DMS153 treated with DMSO at 0.1 percent for 48 hours (cell line): ENCODE measurements at regions not wholly inside any gene's neighbourhood (a gene's known extent, or its start where the extent isn't known, plus 50 kb on each side); places are given as distances from the start of the nearest gene placed in this dataset.

Source experiments
- DNase-seq: peaks from one replicate; lab custom pipeline; 2025; ENCODE audit not compliant: unreplicated experiment; lab: John Stamatoyannopoulos, UW

- no peak for DNase-seq
Measured at GRCh38 chr1:168917796-168918195, 188.7 kb upstream of the ATP1B1 start.

- DNase-seq = peak; percentile 62
Measured at GRCh38 chr1:168918860-168919741, 187.4 kb upstream of the ATP1B1 start.

DNA sequence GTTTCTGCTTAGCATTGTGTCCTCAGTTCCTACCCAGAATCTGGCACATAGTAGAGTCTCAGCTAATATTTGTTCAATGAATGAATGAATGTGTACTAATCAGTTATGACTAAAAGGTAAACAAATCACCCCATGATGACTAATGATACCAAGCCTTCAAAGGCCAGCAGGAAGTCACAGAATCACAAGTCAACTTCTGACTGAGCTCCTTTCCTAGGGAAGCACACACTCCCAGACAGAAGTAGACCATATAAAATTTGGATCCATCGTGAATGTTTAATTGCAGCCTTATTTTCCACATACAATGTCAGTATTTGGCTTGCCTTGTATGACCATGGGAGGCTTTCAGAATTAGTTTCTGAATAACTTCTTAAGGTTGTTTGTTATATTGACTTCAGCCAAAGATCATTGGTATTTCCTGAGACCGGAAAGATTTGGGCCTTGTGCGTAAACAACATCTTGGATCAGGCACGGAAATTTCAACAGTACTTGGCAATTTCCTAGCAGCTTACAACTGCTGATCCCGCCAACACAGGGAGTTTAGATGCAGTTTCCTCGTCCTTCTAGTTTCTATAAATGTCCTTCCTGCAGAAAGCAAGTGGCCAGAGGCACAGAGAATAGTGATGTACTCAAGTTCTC lies 185.9 kb upstream of the ATP1B1 start:
- DNase-seq = no peak

- DNase-seq = no peak
Measured at GRCh38 chr1:168921629-168922028, 184.9 kb upstream of the ATP1B1 start.

DNA sequence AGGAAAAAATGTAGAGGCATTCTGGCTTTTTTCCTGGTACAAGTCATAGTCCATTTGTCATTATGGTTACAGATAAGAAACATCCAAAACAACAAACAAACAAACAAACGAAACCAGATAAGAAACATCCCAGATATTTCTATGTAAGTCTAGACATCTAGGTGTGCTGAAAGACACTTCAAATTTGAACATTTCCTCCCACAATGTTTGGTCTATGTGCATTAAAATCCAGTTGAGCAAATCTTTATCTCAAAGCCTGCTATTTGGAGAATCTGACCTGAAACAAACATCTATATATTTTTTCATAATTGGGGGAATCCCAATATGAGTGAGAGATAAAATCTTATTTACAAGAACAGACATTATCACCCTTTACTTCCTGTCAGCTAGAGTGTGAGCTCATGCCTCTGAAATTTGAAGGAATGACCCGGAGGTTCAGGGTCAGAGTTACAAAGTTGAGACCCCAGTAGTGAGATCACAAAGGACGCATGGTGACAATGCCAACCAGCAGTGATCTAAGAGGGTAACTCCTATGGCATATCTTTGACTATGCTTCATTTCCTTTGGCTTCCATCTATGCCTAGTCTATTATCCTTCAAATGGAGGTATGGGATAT lies 182.9 kb upstream of the ATP1B1 start:
- DNase-seq = no peak

GRCh38 chr1:168924976-168925375 lies 181.5 kb upstream of the ATP1B1 start:
- DNase-seq = no peak

DNA sequence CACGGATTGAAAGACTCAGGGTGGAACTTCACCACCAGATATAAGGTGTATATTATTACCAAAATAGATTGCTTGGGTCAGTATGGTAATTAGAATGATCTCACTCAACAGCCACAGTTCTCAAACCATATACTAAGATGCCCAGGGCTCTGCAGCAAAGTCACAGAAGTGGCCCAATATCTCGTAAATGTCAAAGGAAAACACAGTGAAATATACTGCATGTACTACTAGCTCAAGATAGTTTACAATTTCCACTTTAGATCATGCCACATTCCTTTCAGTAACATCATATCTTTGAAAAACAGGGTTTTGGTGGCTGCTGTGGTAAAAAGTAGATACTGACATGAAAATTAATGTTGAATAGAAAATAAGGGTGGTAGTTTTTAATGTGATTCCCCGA lies 180.3 kb upstream of the ATP1B1 start:
- no peak for DNase-seq

DNA sequence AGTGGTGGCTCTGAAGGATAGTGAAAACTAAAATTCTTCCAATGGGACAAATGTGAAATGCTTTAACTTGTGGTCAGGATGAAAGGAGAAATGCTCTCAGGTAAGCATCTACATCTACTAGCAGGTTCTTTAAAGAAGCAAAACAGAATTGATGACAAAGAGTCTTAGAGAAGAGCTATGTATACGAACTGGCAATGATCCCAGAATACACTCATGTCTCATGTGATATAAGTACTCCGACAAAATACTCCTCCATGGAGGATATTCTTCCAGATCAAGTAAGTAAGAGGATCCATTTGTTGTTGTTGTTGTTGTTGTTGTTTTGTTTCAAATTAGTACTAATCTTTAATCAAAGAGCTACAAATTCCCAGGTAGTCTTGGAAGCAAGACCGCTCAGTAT lies 174.0 kb upstream of the ATP1B1 start:
- DNase-seq = peak; percentile 26

GRCh38 chr1:168933141-168933805 lies 173.2 kb upstream of the ATP1B1 start:
- no peak for DNase-seq

DNA sequence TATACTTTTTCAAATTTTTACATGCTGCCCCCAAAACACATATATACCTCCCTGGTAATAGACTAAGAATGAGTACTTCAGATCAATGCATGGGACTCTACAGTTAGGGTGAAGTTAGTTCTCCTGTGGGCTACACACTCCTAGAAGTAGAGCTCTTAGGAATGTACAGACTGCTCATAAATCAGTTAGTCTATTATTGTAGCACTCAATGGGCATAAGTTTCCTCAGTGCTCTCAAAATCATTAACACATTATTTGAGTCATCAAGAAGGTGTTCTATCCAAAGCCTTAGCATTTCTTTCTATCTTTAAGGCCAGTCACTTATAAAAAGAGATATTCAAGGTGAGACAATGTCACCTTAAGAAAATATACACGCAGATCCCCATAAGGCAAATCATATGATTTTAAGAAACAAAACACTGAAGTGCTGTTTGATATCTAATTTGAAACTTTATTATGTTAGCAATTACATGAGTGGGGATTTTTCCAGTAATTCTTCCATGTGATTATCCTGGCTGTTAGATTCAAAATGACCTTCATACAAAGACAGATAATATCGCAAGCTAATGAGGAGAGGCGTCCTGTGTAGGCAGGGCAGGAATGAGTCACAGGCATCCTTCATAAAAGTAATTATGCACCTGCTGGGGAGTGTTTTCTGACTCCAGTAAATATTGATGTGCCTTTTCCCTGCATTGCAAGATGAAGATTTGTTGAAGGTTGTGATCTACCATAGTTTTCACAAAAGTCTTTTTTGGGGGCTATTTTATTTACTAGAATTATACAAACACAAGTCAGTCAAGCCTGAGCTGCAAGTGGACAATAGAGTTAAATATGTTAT lies 167.2 kb upstream of the ATP1B1 start:
- peak; percentile 44 for DNase-seq

- DNase-seq = no peak
Measured at GRCh38 chr1:168939947-168940223, 166.6 kb upstream of the ATP1B1 start.

DNA sequence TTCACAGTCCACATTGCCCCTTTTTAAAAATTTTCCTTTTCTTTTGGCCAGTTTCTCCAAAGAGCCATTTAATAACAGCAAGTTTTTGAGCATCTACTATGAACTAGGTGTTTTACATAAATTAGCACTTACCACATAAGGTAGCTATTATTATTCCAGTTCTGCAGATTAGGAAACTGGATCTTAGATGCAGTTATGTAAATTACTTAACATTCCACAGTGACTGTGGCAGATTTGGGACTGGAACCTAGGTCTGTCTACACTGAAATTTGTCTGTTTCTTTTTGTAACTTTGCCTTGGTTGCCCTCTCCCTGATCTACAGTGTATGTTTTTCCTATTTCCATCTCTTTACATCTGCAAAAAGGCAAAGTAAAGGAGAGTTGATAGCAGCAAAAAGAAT lies 164.8 kb upstream of the ATP1B1 start:
- no peak for DNase-seq

- DNase-seq = no peak
Measured at GRCh38 chr1:168942165-168942564, 164.3 kb upstream of the ATP1B1 start.

GRCh38 chr1:168945870-168946269 lies 160.6 kb upstream of the ATP1B1 start:
- DNase-seq = no peak

- peak; percentile 57 for DNase-seq
Measured at GRCh38 chr1:168947041-168947440, 159.4 kb upstream of the ATP1B1 start.

- DNase-seq = no peak
Measured at GRCh38 chr1:168949672-168950071, 156.8 kb upstream of the ATP1B1 start.

GRCh38 chr1:168957818-168958217 lies 148.7 kb upstream of the ATP1B1 start:
- no peak for DNase-seq

DNA sequence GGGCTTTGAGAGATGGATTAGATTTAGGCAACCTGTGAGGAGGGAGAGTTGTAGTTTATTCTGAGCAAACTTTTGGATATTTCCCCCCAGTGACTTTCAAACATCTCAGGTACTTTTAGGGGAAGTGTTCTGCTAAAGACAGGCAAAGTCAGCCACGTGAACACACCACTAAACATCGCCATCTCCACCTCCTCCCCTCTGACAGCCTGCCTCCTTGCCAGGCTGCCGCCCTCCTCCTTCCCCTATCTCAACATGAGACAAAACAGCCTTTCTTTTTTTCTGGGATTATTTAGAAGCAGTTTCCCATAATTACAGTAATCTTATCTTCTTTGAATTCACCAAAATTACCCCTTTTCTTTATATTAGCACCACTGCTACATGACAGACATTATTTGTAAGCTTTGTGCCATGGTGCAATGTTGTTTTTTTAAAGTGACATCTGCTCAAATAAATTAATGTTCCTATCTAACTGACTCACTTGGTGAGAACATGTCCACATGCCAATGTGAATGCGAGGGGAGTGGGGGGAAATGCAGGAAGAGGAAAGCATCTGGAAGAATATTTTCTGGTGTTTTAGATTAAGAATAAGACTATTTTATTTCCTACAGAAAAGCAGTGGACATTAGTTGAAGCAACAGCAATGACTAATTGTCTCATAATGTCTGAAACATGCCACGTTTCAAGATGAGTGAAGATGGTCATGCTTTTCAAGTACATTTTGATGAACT lies 147.8 kb upstream of the ATP1B1 start:
- no peak for DNase-seq

- no peak for DNase-seq
Measured at GRCh38 chr1:168959382-168959781, 147.1 kb upstream of the ATP1B1 start.

- DNase-seq = no peak
Measured at GRCh38 chr1:168960114-168960513, 146.4 kb upstream of the ATP1B1 start.
